ENCODE measurements at regions not wholly inside any gene's neighbourhood (a gene's known extent, or its start where the extent isn't known, plus 50 kb on each side); places are given as distances from the start of the nearest gene placed in this dataset.

DNA sequence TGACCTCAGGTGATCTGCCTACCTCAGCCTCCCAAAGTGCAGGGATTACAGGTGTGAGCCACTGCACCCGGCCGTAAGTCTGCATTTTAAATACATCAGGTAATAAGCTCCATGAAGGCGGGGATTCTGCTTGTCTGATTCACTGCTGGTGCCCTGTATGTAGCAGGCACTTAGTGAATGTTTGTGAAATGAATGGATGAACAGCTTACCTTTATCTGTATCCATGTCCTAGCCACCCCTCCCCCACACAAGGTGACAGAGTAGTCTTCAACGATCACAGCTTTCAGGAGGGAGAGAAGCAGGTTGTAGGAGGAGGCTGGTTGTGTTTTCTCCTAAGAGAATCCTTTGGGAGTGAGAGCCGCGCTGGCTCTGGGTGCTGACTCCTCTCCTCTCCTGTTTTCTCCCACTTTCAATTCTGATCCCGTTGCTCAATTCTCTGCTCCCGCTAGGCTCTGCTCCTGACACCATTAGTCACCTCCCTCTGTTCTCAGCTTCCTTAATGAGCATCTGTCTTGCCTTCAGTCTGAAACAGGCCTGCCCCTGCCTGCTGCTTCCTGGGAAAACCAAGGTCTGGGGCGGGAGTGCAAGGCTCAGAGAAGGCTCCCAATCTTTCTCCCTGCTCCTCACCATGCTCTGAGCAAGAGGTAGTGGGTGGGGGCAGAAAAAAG is 88.8 kb upstream of the CTNNA1 start:
- FAIRE-seq (no peak), DNase-seq (ENCODE audit: insufficient read length, low spot score) (no peak)
- TF ChIP-seq, protein P1, sequence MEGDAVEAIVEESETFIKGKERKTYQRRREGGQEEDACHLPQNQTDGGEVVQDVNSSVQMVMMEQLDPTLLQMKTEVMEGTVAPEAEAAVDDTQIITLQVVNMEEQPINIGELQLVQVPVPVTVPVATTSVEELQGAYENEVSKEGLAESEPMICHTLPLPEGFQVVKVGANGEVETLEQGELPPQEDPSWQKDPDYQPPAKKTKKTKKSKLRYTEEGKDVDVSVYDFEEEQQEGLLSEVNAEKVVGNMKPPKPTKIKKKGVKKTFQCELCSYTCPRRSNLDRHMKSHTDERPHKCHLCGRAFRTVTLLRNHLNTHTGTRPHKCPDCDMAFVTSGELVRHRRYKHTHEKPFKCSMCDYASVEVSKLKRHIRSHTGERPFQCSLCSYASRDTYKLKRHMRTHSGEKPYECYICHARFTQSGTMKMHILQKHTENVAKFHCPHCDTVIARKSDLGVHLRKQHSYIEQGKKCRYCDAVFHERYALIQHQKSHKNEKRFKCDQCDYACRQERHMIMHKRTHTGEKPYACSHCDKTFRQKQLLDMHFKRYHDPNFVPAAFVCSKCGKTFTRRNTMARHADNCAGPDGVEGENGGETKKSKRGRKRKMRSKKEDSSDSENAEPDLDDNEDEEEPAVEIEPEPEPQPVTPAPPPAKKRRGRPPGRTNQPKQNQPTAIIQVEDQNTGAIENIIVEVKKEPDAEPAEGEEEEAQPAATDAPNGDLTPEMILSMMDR (IDR thresholded peaks at IDR 0.05; ENCODE audit: insufficient read depth, missing control alignments) = no peak

DNA sequence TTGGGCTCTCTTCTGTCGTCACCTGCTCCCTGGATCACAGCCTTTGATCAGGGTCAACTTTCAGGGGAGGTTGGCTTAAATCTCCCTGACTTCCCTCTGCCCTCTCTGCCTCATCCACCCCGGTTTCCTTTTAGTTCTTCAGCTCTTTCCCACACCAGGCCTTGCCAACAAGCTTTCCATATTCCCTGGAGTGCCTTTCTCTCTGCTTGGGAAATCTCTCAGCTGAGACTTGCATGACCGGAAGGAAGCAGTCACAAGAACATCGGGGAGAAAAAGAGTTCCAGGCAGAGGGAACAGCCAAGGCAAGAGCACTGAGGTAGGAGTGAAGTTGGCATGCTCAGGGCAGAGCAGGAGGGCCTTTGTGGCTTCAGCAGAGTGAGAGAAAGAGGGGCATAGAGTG is 88.4 kb upstream of the HSPA9 start:
- FAIRE-seq (no peak), DNase-seq (ENCODE audit: insufficient read length, low spot score) (no peak)
- TF ChIP-seq, protein P1 (IDR thresholded peaks at IDR 0.05; ENCODE audit: insufficient read depth, missing control alignments) = no peak

DNA sequence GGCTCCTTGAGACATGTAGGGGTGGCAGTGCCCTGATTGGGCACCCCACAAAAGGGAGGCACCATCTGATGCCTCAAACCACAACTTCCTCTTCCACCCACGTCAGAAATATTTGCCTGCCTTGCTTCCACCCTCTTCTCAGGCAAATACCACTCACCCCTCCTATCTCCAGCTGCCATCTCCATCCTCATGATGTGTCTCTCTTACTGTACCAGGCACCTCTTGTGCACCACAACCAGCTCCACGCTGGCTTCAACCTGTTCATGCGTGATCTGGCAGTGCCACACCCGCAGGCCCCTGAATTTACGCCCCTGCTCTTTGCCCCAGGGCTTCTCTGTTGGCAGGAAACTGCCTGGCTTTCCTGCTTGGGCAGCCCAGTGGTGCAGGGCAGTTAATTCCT is 87.8 kb upstream of the HSPA9 start:
- TF ChIP-seq, protein P1 (IDR thresholded peaks at IDR 0.05; ENCODE audit: insufficient read depth, missing control alignments) = no peak
- DNase-seq (ENCODE audit: insufficient read length, low spot score) (no peak), FAIRE-seq (no peak)

DNA sequence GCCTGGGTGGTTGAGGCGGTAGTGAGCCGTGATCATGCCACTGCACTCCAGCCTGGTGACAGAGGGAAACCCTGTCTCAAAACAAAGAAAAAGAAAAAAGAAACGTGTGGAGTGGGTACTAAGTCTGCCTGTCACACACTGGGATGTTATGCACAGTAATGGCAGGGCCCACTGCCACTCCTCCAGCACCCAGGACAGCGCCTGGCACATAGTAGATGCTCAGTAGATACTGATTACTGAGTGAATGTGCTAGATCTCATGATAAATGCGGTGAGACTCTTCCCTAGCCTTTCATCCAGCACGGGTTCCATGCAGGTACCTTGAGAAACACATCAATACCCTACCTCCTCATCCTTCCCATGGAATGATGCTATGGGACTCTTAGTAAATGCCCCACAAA is 87.4 kb upstream of the HSPA9 start:
- DNase-seq (ENCODE audit: insufficient read length, low spot score) (no peak), FAIRE-seq (no peak)
- TF ChIP-seq, protein P1 (IDR thresholded peaks at IDR 0.05; ENCODE audit: insufficient read depth, missing control alignments) = no peak

DNA sequence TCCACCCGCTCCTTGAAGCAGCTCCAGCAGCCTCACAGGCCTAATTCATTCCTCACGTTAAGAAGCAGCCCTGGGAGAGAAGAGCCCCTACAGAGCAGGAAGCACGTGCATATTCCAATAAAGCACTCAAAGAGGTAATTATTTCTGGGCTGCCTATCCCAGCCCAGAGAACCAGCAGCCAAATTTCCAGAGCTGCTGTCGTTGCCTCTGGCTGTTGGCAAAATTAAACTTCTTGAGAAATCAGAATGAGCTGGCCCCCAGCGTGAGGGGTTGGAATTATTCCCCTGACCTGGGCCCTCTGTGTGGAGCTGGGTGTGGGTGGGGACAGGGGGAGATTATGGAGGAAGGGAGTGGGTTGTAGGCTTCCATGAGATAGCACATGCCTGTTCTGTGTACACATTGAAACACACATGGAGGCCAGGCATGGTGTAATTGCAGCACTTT is 86.8 kb upstream of the HSPA9 start:
- FAIRE-seq = no peak
- TF ChIP-seq, protein P1 (IDR thresholded peaks at IDR 0.05; ENCODE audit: insufficient read depth, missing control alignments) = no peak
- DNase-seq (ENCODE audit: insufficient read length, low spot score) = no peak

DNA sequence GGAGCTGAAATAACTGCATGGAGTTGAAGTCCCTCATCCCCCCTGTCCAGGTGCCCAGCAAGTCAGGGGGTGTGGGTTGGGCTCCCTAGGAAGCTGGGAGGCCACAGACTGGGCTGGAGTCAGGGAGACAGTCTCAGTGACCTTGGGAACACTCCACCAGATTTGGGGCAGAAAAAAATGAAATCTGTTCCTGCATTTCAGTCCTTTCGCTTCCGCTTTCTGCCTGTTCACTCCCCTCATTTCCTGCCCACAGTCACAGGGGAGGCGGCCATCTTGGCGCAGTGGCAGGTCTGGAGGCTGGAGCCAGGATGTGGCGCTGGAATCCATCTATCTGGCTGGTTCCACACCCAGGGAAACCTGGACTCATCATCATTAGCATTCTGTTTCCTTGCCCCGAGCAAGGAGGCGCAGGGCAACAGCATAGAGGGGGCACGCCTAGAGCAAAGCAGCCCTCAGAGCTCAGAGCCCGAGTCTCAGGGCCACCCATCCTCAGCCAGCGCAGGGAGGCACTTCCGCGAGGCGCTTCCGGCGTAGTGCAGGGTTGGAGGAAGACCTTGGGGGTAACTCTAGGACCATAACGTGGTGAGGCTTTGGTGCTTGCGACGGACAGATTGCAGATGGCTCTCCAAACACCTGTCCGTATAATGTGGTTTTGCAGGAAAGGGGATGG is 86.2 kb upstream of the HSPA9 start:
- TF ChIP-seq, protein P1 (IDR thresholded peaks at IDR 0.05; ENCODE audit: insufficient read depth, missing control alignments) = no peak
- no peak for DNase-seq (ENCODE audit: insufficient read length, low spot score)
- FAIRE-seq = no peak

DNA sequence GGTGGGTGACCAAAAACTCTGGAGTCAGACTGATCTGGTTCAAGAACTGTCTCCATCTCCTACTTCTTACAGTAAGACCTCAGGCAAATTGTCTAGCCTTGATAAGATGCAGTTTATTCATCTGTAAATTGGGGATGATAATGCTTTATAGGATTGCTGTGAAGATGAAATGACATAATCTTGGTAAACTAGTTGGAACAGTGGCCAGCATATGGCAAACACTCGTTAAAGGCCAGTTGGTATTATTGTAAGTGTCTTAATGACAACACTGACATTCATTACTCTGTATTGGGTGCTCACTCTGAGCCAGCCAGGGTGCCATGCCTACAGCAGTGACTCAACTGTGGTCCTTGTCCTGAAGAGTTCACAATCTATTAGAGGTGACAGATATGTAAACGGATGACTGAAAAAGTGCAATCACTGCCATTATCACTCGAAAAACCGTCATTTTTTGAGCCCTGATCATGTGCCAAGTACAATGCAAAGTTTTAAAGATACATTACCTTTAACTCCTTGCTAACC is 84.9 kb upstream of the HSPA9 start:
- FAIRE-seq (no peak), DNase-seq (ENCODE audit: insufficient read length, low spot score) (no peak)
- TF ChIP-seq, protein P1 (IDR thresholded peaks at IDR 0.05; ENCODE audit: insufficient read depth, missing control alignments) = no peak

Data from D721Med (cell line).